OCI-LY1 (cell line): ENCODE measurements at regions not wholly inside any gene's neighbourhood (a gene's known extent, or its start where the extent isn't known, plus 50 kb on each side); places are given as distances from the start of the nearest gene placed in this dataset.

Source experiments
- H2AFZ ChIP-seq: fragments of 200-600 bp; sonication (generic), shearing (Covaris generic); 2 replicates; pipeline ENCODE4 v1.6.0; 2014; ENCODE audit warnings: antibody characterized with exemption, mild to moderate bottlenecking, low read length
- H3F3A ChIP-seq: fragments of 200-600 bp; sonication (generic), shearing (Covaris generic); 2 replicates; pipeline ENCODE4 v1.6.0; 2014; ENCODE audit warnings: mild to moderate bottlenecking, antibody characterized with exemption, low read length, moderate library complexity; ENCODE audit not compliant: insufficient read depth
- H3K27ac ChIP-seq: fragments of 200-600 bp; sonication (generic); 2 replicates; pipeline ENCODE4 v1.5.1; 2014; ENCODE audit warnings: low read length, mixed run types, mild to moderate bottlenecking, low read depth; ENCODE audit not compliant: poor library complexity, severe bottlenecking
- H3K27me3 ChIP-seq: fragments of 200-600 bp; sonication (generic); 2 replicates; pipeline ENCODE4 v1.6.0; 2014; ENCODE audit warnings: antibody characterized with exemption, mild to moderate bottlenecking, low read length, moderate library complexity; ENCODE audit not compliant: insufficient read depth
- H3K36me3 ChIP-seq: fragments of 200-600 bp; sonication (generic); 2 replicates; pipeline ENCODE4 v1.6.1; 2014; ENCODE audit warnings: mild to moderate bottlenecking, antibody characterized with exemption, low read length, moderate library complexity, mixed read lengths; ENCODE audit not compliant: insufficient read depth
- H3K4me1 ChIP-seq: fragments of 200-600 bp; sonication (generic); 2 replicates; pipeline ENCODE4 v1.5.1; 2014; ENCODE audit warnings: mild to moderate bottlenecking, low read length, moderate library complexity; ENCODE audit not compliant: insufficient read depth, severe bottlenecking
- H3K4me2 ChIP-seq: fragments of 200-600 bp; sonication (generic), shearing (Covaris generic); 2 replicates; pipeline ENCODE4 v1.6.1; 2014; ENCODE audit warnings: low read length
- H3K4me3 ChIP-seq: fragments of 200-600 bp; sonication (generic); 2 replicates; pipeline ENCODE4 v1.5.1; 2014; ENCODE audit warnings: low read length, low read depth, mild to moderate bottlenecking, mixed read lengths; ENCODE audit not compliant: poor library complexity, severe bottlenecking
- H3K79me2 ChIP-seq: fragments of 200-600 bp; shearing (Covaris generic); 2 replicates; pipeline ENCODE4 v1.6.1; 2016; ENCODE audit warnings: mixed run types, low read length, mixed read lengths; ENCODE audit not compliant: insufficient read depth
- H3K9ac ChIP-seq: fragments of 200-600 bp; sonication (generic), shearing (Covaris generic); 2 replicates; pipeline ENCODE4 v1.6.1; 2014; ENCODE audit warnings: mild to moderate bottlenecking, low read length, mixed read lengths
- H3K9me2 ChIP-seq: fragments of 200-600 bp; sonication (generic), shearing (Covaris generic); 2 replicates; pipeline ENCODE4 v1.6.1; 2014; ENCODE audit warnings: low read depth, mild to moderate bottlenecking, low read length, mixed read lengths
- H3K9me3 ChIP-seq: fragments of 200-600 bp; shearing (Covaris generic); 2 replicates; pipeline ENCODE4 v1.6.1; 2014; ENCODE audit warnings: low read length, mixed read lengths
- H4K20me1 ChIP-seq: fragments of 200-600 bp; sonication (generic), shearing (Covaris generic); 2 replicates; pipeline ENCODE4 v1.6.0; 2016; ENCODE audit warnings: mild to moderate bottlenecking, low read length; ENCODE audit not compliant: insufficient read depth
- CTCF ChIP-seq: fragments of 200-600 bp; sonication (generic), shearing (Covaris generic); IDR thresholded peaks from 2 replicates; pipeline ENCODE4 v1.5.1; 2017; ENCODE audit warnings: mild to moderate bottlenecking, antibody characterized with exemption, low read length, moderate library complexity, mixed read lengths
- EZH2 ChIP-seq: fragments of 200-600 bp; sonication (generic), shearing (Covaris generic); IDR thresholded peaks from 2 replicates; pipeline ENCODE4 v1.8.0; 2017; ENCODE audit warnings: borderline replicate concordance, mixed run types, mild to moderate bottlenecking, antibody characterized with exemption, low read length, moderate library complexity, mixed read lengths

GRCh38 chr18:2171840-2172625 lies 399.3 kb downstream of the METTL4 start:
- H3K4me2 ChIP-seq: no peak overlapping the region

GRCh38 chr18:2172881-2173280 lies 398.4 kb downstream of the METTL4 start:
- Histone ChIP-seq H3K27ac (no peak overlapping the region), H3K9me2 (no peaks in the 10 kb centered on the region), H3K79me2 (no peaks in the 10 kb centered on the region), H3K9me3 (no peaks in the 10 kb centered on the region), H3K9ac (no peak overlapping the region), H3K4me2 (no peak overlapping the region), H3K27me3 (no peaks in the 10 kb centered on the region), H3K4me1 (no peaks in the 10 kb centered on the region), H3K4me3 (no peak overlapping the region), H4K20me1 (no peaks in the 10 kb centered on the region), H3K36me3 (no peaks in the 10 kb centered on the region), H2AFZ (no peak overlapping the region), H3F3A (no peaks in the 10 kb centered on the region)
- TF ChIP-seq EZH2 (no peak), CTCF (no peak)

More at GRCh38 chr18:2171840-2172625, 399.3 kb downstream of the METTL4 start:
- H3K27ac ChIP-seq: no peak overlapping the region
- H3K4me1 ChIP-seq: no peaks in the 10 kb centered on the region
- no peaks in the 10 kb centered on the region for H3F3A ChIP-seq
- H3K9ac ChIP-seq: no peak overlapping the region
- no peak for TF ChIP-seq CTCF
- TF ChIP-seq EZH2: no peak
- H3K36me3 ChIP-seq: no peaks in the 10 kb centered on the region
- no peaks in the 10 kb centered on the region for H3K9me2 ChIP-seq
- no peak overlapping the region for H3K4me3 ChIP-seq
- no peak overlapping the region for H2AFZ ChIP-seq
- no peaks in the 10 kb centered on the region for H4K20me1 ChIP-seq
- no peaks in the 10 kb centered on the region for H3K9me3 ChIP-seq
- no peaks in the 10 kb centered on the region for H3K27me3 ChIP-seq
- H3K79me2 ChIP-seq: no peaks in the 10 kb centered on the region

GRCh38 chr18:2173486-2173885 lies 397.8 kb downstream of the METTL4 start:
- TF ChIP-seq CTCF (no peak), EZH2 (no peak)
- no peaks in the 10 kb centered on the region for H3K4me1 ChIP-seq
- no peak overlapping the region for H3K27ac ChIP-seq
- no peaks in the 10 kb centered on the region for H3K9me3 ChIP-seq
- no peaks in the 10 kb centered on the region for H3K27me3 ChIP-seq
- no peaks in the 10 kb centered on the region for H3K9me2 ChIP-seq
- no peak overlapping the region for H3K4me3 ChIP-seq
- no peaks in the 10 kb centered on the region for H3F3A ChIP-seq
- no peak overlapping the region for H3K9ac ChIP-seq
- no peaks in the 10 kb centered on the region for H4K20me1 ChIP-seq
- H3K79me2 ChIP-seq: no peaks in the 10 kb centered on the region
- no peak overlapping the region for H2AFZ ChIP-seq
- H3K4me2 ChIP-seq: no peak overlapping the region
- H3K36me3 ChIP-seq: no peaks in the 10 kb centered on the region
